Lower leg skin (tissue), 3 donors: ENCODE measurements at regions not wholly inside any gene's neighbourhood (a gene's known extent, or its start where the extent isn't known, plus 50 kb on each side); places are given as distances from the start of the nearest gene placed in this dataset.

Experiments used
- POLR2A ChIP-seq, 2 donors: fragments of 450-650 bp; IDR thresholded peaks; one replicate each; pipeline ENCODE4 v1.6.1; 2016 to 2017; ENCODE audit warnings: antibody characterized with exemption in 2 of 2, mild to moderate bottlenecking in 1 of 2, moderate library complexity in 1 of 2
- TF ChIP-seq, protein P1 (sequence below), 3 donors: fragments of 450-650 bp; IDR thresholded peaks; one replicate each; pipeline ENCODE4 v1.5.1; 2016; ENCODE audit warnings: antibody characterized with exemption in 3 of 3, mild to moderate bottlenecking in 3 of 3, moderate library complexity in 2 of 3

DNA sequence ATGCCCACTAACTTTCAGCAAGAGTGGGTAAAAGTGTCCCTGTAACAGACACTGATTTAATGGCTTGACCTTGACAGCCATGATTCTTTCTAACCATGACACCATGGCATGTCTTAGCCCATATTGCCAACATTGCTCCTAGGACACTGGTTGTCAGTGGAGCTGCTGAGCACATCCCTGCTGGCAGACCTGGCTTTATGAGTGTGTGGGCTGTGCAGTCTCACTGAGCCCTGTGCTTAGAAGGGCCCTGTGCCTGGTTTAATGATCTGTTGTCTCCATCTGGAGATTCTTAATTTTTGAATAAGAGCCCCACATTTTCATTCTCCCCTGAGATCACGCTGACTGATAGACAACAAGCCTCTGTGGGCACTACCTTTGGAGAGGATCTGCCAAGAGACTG lies 243.1 kb upstream of the KIAA1217 start:
- TF ChIP-seq, protein P1, sequence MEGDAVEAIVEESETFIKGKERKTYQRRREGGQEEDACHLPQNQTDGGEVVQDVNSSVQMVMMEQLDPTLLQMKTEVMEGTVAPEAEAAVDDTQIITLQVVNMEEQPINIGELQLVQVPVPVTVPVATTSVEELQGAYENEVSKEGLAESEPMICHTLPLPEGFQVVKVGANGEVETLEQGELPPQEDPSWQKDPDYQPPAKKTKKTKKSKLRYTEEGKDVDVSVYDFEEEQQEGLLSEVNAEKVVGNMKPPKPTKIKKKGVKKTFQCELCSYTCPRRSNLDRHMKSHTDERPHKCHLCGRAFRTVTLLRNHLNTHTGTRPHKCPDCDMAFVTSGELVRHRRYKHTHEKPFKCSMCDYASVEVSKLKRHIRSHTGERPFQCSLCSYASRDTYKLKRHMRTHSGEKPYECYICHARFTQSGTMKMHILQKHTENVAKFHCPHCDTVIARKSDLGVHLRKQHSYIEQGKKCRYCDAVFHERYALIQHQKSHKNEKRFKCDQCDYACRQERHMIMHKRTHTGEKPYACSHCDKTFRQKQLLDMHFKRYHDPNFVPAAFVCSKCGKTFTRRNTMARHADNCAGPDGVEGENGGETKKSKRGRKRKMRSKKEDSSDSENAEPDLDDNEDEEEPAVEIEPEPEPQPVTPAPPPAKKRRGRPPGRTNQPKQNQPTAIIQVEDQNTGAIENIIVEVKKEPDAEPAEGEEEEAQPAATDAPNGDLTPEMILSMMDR (IDR thresholded peaks at IDR 0.05), result no peak
- no peak for TF ChIP-seq POLR2A (IDR thresholded peaks at IDR 0.05)
